Aorta (tissue), 5 donors: ENCODE measurements at regions not wholly inside any gene's neighbourhood (a gene's known extent, or its start where the extent isn't known, plus 50 kb on each side); places are given as distances from the start of the nearest gene placed in this dataset.
"Not testable (repeated sequence)": the region's sequence is repeated elsewhere in the genome, so short reads cannot be mapped to it uniquely, and the experiment has no call there.

Experiments
- ATAC-seq: fragments of 200-7000 bp; cut with Tn5 transposase; one replicate; pipeline ENCODE4 v1.9.1; 2022; ENCODE audit warnings: moderate library complexity; ENCODE audit not compliant: low FRiP score
- DNase-seq, 2 donors: peaks; one replicate each; pipeline ENCODE4 v3.0.0-alpha.2; 2020
- H3K27ac ChIP-seq, 2 donors: one replicate each; pipeline ENCODE4 v1.5.1; 2013; ENCODE audit warnings: low read length in 2 of 2, mild to moderate bottlenecking in 2 of 2, moderate library complexity in 2 of 2, control low read depth in 1 of 2, inconsistent platforms in 1 of 2, low read depth in 1 of 2
- H3K27me3 ChIP-seq, 2 donors: one replicate each; pipeline ENCODE4 v1.6.1; 2013; ENCODE audit warnings: control low read depth in 1 of 2, low read length in 1 of 2, mild to moderate bottlenecking in 1 of 2, moderate library complexity in 1 of 2; ENCODE audit not compliant: insufficient read depth in 2 of 2, control insufficient read depth in 1 of 2
- H3K36me3 ChIP-seq, 2 donors: one replicate each; pipeline ENCODE4 v1.6.1; 2013; ENCODE audit warnings: control low read depth in 1 of 2, low read length in 1 of 2, mild to moderate bottlenecking in 1 of 2; ENCODE audit not compliant: insufficient read depth in 2 of 2, control insufficient read depth in 1 of 2
- H3K4me1 ChIP-seq, 2 donors: one replicate each; pipeline ENCODE4 v1.6.1; 2013; ENCODE audit warnings: low read length in 2 of 2, control low read depth in 1 of 2, mild to moderate bottlenecking in 1 of 2, moderate library complexity in 1 of 2; ENCODE audit not compliant: insufficient read depth in 2 of 2, control insufficient read depth in 1 of 2
- H3K4me3 ChIP-seq, 2 donors: one replicate each; pipeline ENCODE4 v1.5.1; 2013; ENCODE audit warnings: low read length in 2 of 2, control low read depth in 1 of 2, mild to moderate bottlenecking in 1 of 2
- H3K9me3 ChIP-seq: one replicate; pipeline ENCODE4 v1.6.1; 2013; ENCODE audit warnings: mild to moderate bottlenecking, low read length; ENCODE audit not compliant: control insufficient read depth
- WGBS, 2 donors: extraction: QIAGEN DNeasy Blood & Tissue Kit; methylation state at CpG; one replicate each; pipeline ENCODE4 v1.1.7; 2013; 5-methylcytosine and 5-hydroxymethylcytosine counted together
- intact Hi-C, 2 donors: fragments of 100-400 bp; cut with DNase I; formaldehyde crosslinking; loops; one replicate each; pipeline versions ENCODE4 v1.14.2 to v1.15.0; 2022
- donor health status: healthy with polysubstance abuse.
- donor health status: Bipolar disorder and iron deficiency.
- donor health status: DM: no; HTN: no; CAD: no.
- donor health status: DM: no; HTN: no; CAD: no.
- donor health status: DM: yes; HTN: yes; CAD: no.

GRCh38 chr3:184456476-184456875, 76.6 kb downstream of the CHRD start:
- intact Hi-C loops = no loop called here
- ATAC-seq (no peak), DNase-seq (no peak)
- Histone ChIP-seq H3K36me3 (no peaks in the 10 kb centered on the region), H3K4me1 (no peaks in the 10 kb centered on the region), H3K4me3 (no peak overlapping the region), H3K9me3 (peaks cover 2% of the 10 kb centered on the region), H3K27ac (no peak overlapping the region), H3K27me3 (no peaks in the 10 kb centered on the region)
- 66 to 80% methylated on average over 4 of the region's 4 CpGs for WGBS, 2 donors

DNA sequence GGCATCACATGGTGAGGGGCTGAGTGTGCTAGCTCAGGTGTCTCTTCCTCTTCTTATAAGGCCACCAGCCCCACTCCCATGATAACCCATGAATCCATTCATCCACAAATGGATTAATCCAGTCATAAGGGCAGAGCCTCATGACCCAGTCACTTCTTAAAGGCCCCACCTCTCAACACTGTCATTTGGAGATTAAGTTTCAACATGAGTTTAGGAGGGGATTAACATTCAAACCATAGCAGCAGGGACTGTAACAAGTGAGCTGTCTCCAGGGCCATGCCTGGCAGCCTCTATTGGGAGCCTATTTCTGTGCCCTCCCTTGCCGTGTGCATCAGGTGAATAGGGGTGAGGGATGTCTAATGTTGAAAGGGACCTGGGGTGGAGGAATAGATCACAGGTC, 77.5 kb downstream of the CHRD start:
- H3K4me3 ChIP-seq = no peak overlapping the region
- WGBS, 2 donors = 91 to 93% methylated on average over 1 of the region's 1 CpG

DNA sequence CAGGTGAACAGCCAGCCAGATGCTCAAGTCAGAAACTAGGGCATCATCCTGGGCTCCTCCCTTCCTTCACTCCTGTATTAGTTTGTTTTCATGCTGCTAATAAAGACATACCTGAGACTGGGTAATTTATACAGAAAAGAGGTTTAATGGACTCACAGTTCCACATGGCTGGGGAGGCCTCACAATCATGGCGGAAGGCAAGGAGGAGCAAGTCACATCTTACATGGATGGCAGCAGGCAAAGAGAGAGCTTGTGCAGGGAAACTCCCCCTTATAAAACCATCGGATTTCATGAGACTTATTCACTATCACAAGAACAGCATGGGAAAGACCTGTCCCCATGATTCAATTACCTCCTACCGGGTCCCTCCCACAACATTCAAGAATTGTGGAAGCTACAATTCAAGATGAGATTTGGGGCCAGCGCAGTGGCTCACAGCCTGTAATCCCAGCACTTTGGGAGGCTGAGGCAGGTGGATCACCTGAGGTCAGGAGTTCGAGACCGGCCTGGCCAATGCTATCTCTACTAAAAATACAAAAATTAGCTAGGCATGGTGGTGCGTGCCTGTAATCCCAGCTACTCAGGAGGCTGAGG, 78.0 kb downstream of the CHRD start:
- H3K27ac ChIP-seq, H3K9me3 ChIP-seq, intact Hi-C loops, H3K36me3 ChIP-seq, H3K4me1 ChIP-seq, H3K27me3 ChIP-seq, H3K4me3 ChIP-seq, ATAC-seq, DNase-seq: not testable (repeated sequence)
- 93 to 94% methylated on average over 7 of the region's 7 CpGs for WGBS, 2 donors

More for the DNA sequence above, 77.5 kb downstream of the CHRD start:
- Histone ChIP-seq H3K36me3 (no peaks in the 10 kb centered on the region), H3K27ac (no peak overlapping the region), H3K9me3 (peaks cover 2% of the 10 kb centered on the region), H3K27me3 (no peaks in the 10 kb centered on the region), H3K4me1 (no peaks in the 10 kb centered on the region)
- ATAC-seq (no peak), DNase-seq (no peak)
- intact Hi-C loops = no loop called here

DNA sequence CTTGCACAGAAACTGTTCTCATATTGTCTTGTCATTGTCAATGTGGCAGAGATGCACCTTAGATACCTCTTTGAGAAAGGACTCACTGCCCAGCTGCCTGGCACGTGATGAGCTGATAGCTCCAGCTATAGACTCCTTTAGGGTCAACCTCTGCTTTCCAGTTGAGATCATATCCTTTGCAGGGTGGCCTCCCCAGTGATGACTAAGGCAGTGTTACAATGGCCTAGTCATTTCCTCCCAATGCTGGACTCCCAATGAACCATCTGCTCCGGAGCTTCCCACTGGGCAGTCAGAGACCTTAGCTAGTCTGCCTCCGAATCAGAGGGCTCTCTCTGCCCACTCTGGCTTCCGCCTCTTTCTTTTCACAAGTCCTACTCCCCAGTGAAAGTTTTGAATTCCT, 79.5 kb downstream of the CHRD start:
- DNase-seq = no peak
- Histone ChIP-seq H3K4me1 (no peaks in the 10 kb centered on the region), H3K36me3 (no peaks in the 10 kb centered on the region), H3K4me3 (no peak overlapping the region), H3K27me3 (no peaks in the 10 kb centered on the region), H3K27ac (no peak overlapping the region), H3K9me3 (peaks cover 2% of the 10 kb centered on the region)
- WGBS, 2 donors = 76 to 85% methylated on average over 4 of the region's 4 CpGs
- ATAC-seq = no peak
- intact Hi-C loops = no loop called here

GRCh38 chr3:184460276-184460675, 80.4 kb downstream of the CHRD start:
- WGBS, 2 donors = 91 to 95% methylated on average over 8 of the region's 8 CpGs
- intact Hi-C loops = no loop called here
- no peak for DNase-seq

DNA sequence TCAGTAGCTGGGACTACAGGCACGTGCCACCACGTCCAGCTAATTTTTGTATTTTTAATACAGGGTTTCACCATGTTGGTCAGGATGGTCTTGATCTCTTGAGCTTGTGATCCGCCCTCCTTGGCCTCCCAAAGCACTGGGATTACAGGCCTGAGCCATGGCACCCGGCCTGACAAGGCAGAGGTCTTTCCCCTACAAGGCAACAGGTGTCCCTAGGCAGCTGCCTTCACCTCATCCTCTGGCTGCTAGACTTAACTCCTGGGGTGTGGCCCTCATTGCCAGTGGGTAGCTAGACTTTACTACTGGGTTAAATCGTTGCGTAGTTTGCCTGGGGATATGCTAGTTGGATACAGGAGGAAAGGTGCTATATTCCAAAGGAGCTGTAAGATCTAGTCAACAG, 81.4 kb downstream of the CHRD start:
- no peak for ATAC-seq
- H3K27ac ChIP-seq = no peak overlapping the region
- 92% methylated on average over 6 of the region's 6 CpGs for WGBS, 2 donors
- H3K36me3 ChIP-seq = no peaks in the 10 kb centered on the region
- DNase-seq = no peak
- no peaks in the 10 kb centered on the region for H3K27me3 ChIP-seq
- no peak overlapping the region for H3K4me3 ChIP-seq
- intact Hi-C loops = no loop called here
- no peaks in the 10 kb centered on the region for H3K4me1 ChIP-seq
- peaks cover 2% of the 10 kb centered on the region for H3K9me3 ChIP-seq

More at GRCh38 chr3:184460276-184460675, 80.4 kb downstream of the CHRD start:
- no peaks in the 10 kb centered on the region for H3K27me3 ChIP-seq
- H3K4me1 ChIP-seq = no peaks in the 10 kb centered on the region
- H3K4me3 ChIP-seq = no peak overlapping the region
- no peak overlapping the region for H3K27ac ChIP-seq
- H3K36me3 ChIP-seq = no peaks in the 10 kb centered on the region
- H3K9me3 ChIP-seq = peaks cover 2% of the 10 kb centered on the region
- no peak for ATAC-seq

DNA sequence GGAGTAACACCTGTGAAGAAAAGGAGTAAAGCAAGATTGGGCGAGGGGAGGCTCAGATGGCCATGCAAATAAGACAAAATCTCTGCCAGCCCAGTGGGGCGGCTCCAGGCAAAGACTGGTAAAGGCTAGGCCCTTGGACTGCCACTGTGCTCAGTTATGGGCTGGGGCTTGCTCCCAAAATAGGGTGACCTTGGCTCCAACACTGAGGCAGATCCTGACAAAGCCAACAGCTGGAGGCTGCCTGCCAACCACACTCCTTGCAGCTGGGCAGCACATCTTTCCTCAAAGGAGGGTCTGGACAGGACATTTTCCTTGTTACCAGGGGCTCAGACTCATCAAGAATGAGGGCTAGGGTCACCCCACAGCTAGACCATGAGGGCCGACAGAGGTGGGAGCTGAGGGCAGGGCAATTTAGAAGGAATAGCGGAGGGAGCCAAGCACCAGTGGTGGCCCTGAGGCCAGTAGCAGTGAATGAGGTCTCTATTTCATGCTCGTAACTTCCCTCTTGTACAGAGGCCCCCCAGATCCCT, 86.1 kb downstream of the CHRD start:
- Histone ChIP-seq H3K27me3 (no peaks in the 10 kb centered on the region), H3K4me1 (no peaks in the 10 kb centered on the region), H3K4me3 (no peak overlapping the region), H3K36me3 (no peaks in the 10 kb centered on the region), H3K27ac (no peak overlapping the region), H3K9me3 (no peaks in the 10 kb centered on the region)
- 67 to 68% methylated on average over 5 of the region's 5 CpGs for WGBS, 2 donors
- intact Hi-C loops = loop anchor here (5.0 kb wide), 1 partner anchor 94 kb away; no protein-coding TSS in a partner anchor
- DNase-seq (no peak), ATAC-seq (no peak)

GRCh38 chr3:184466413-184466960, 86.6 kb downstream of the CHRD start:
- DNase-seq (peak in 1 of 2 donors; percentile 46), ATAC-seq (peak; percentile 67)

DNA sequence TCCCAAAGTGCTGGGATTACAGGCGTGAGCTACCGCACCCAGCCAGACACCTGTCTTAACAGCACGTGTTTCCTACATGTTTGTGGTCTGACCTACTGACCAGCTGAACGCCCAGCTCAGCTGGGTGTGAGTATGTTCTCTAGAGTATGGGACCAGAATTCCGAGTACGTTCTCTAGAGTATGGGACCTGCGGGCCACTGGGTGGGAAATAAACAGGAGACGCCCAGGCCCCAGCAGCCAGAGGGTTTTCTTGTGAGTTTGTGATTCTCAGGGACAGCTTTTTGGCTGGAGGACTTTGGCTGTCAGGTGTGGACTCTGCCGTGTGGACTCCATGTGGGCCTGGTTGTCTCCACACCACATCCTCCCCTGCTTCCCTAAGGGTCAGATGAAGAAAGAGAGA, 87.3 kb downstream of the CHRD start:
- H3K27me3 ChIP-seq = no peaks in the 10 kb centered on the region
- H3K27ac ChIP-seq = no peak overlapping the region
- WGBS, 2 donors = 92 to 93% methylated on average over 9 of the region's 9 CpGs
- H3K9me3 ChIP-seq = no peaks in the 10 kb centered on the region
- H3K4me3 ChIP-seq = no peak overlapping the region
- H3K4me1 ChIP-seq = no peaks in the 10 kb centered on the region
- ATAC-seq (no peak), DNase-seq (no peak)
- no peaks in the 10 kb centered on the region for H3K36me3 ChIP-seq
- intact Hi-C loops = loop anchor here (1.0 to 5.0 kb wide), 2 partner anchors 52 to 95 kb away; no protein-coding TSS in a partner anchor

More at GRCh38 chr3:184466413-184466960, 86.6 kb downstream of the CHRD start:
- H3K9me3 ChIP-seq = no peaks in the 10 kb centered on the region
- intact Hi-C loops = loop anchor here (5.0 kb wide), 1 partner anchor 94 kb away; no protein-coding TSS in a partner anchor
- 18 to 19% methylated on average over 12 of the region's 12 CpGs for WGBS, 2 donors
- H3K36me3 ChIP-seq = no peaks in the 10 kb centered on the region
- H3K27me3 ChIP-seq = no peaks in the 10 kb centered on the region
- no peak overlapping the region for H3K27ac ChIP-seq
- H3K4me1 ChIP-seq = no peaks in the 10 kb centered on the region
- no peak overlapping the region for H3K4me3 ChIP-seq
